ENCODE measurements at regions not wholly inside any gene's neighbourhood (a gene's known extent, or its start where the extent isn't known, plus 50 kb on each side); places are given as distances from the start of the nearest gene placed in this dataset.

- Histone ChIP-seq H3K36me3 (no peaks in the 10 kb centered on the region), H3K27me3 (no peaks in the 10 kb centered on the region), H3K4me3 (no peak overlapping the region), H3K27ac (no peak overlapping the region), H3K4me1 (no peaks in the 10 kb centered on the region), H3K9me3 (no peaks in the 10 kb centered on the region)
- DNase-seq = no peak
- TF ChIP-seq POLR2A (IDR thresholded peaks at IDR 0.05) (no peak), EP300 (IDR thresholded peaks at IDR 0.05) (no peak), POLR2AphosphoS5 (IDR thresholded peaks at IDR 0.05) (no peak)
- TF ChIP-seq, protein P1, sequence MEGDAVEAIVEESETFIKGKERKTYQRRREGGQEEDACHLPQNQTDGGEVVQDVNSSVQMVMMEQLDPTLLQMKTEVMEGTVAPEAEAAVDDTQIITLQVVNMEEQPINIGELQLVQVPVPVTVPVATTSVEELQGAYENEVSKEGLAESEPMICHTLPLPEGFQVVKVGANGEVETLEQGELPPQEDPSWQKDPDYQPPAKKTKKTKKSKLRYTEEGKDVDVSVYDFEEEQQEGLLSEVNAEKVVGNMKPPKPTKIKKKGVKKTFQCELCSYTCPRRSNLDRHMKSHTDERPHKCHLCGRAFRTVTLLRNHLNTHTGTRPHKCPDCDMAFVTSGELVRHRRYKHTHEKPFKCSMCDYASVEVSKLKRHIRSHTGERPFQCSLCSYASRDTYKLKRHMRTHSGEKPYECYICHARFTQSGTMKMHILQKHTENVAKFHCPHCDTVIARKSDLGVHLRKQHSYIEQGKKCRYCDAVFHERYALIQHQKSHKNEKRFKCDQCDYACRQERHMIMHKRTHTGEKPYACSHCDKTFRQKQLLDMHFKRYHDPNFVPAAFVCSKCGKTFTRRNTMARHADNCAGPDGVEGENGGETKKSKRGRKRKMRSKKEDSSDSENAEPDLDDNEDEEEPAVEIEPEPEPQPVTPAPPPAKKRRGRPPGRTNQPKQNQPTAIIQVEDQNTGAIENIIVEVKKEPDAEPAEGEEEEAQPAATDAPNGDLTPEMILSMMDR (IDR thresholded peaks at IDR 0.05) = no peak
- intact Hi-C loops (cut with DNase I; ENCODE audit: low total_unique reads) = no loop called here
- WGBS, 5 donors = 43 to 68% (median 51%) methylated on average over 3 of the region's 3 CpGs
Observed at GRCh38 chr4:15322006-15322405, 105.8 kb upstream of the C1QTNF7 start.

- DNase-seq = no peak
Observed at GRCh38 chr4:15325987-15326386, 101.8 kb upstream of the C1QTNF7 start.

GRCh38 chr4:15327311-15328298 lies 100.2 kb upstream of the C1QTNF7 start:
- no peaks in the 10 kb centered on the region for H3K36me3 ChIP-seq
- no peaks in the 10 kb centered on the region for H3K27me3 ChIP-seq
- peak overlapping the region in 2 of 5 donors; percentile 24 to 50 for H3K27ac ChIP-seq
- intact Hi-C loops (cut with DNase I; ENCODE audit: low total_unique reads) = no loop called here
- WGBS, 5 donors = 61 to 72% (median 67%) methylated on average over 7 of the region's 7 CpGs
- DNase-seq = peak in 1 of 2 donors; percentile 48
- TF ChIP-seq POLR2A (IDR thresholded peaks at IDR 0.05) = no peak
- TF ChIP-seq, protein P1 (IDR thresholded peaks at IDR 0.05) = no peak
- TF ChIP-seq EP300 (IDR thresholded peaks at IDR 0.05) = no peak
- TF ChIP-seq POLR2AphosphoS5 (IDR thresholded peaks at IDR 0.05) = no peak
- H3K9me3 ChIP-seq = no peaks in the 10 kb centered on the region
- H3K4me1 ChIP-seq = peaks cover 0 to 10% (median 0%) of the 10 kb centered on the region in 4 donors
- H3K4me3 ChIP-seq = no peak overlapping the region

More at GRCh38 chr4:15325987-15326386, 101.8 kb upstream of the C1QTNF7 start:
- H3K36me3 ChIP-seq = no peaks in the 10 kb centered on the region
- intact Hi-C loops (cut with DNase I; ENCODE audit: low total_unique reads) = no loop called here
- 66 to 79% (median 69%) methylated on average over 5 of the region's 5 CpGs for WGBS, 5 donors
- H3K4me3 ChIP-seq = no peak overlapping the region
- H3K9me3 ChIP-seq = no peaks in the 10 kb centered on the region
- no peak overlapping the region for H3K27ac ChIP-seq
- H3K27me3 ChIP-seq = no peaks in the 10 kb centered on the region
- no peaks in the 10 kb centered on the region for H3K4me1 ChIP-seq
- TF ChIP-seq EP300 (IDR thresholded peaks at IDR 0.05) = no peak
- no peak for TF ChIP-seq POLR2AphosphoS5 (IDR thresholded peaks at IDR 0.05)
- no peak for TF ChIP-seq POLR2A (IDR thresholded peaks at IDR 0.05)
- TF ChIP-seq, protein P1 (IDR thresholded peaks at IDR 0.05) = no peak

DNA sequence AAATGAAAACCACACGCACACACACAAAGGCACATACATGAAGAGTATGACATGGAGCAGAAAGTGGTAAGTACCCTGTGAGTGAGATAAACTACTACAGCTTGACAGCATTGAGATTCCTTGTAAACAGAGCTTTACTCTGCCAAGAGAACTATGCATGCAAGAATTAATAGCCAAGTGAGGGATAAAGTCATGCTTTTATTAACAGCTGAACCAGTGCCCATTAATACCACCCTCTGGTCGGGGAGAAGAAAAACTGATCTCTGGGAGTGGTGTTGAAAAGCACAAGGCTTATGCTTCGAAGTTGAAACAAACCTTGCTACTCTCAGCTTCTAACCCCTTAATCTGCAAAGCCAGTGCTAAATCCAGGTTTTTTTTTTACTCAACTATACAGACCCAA lies 95.9 kb upstream of the C1QTNF7 start:
- peak overlapping the region in 1 of 5 donors; percentile 11 for H3K27ac ChIP-seq
- H3K4me1 ChIP-seq = peaks cover 0 to 29% (median 0%) of the 10 kb centered on the region in 4 donors
- WGBS, 5 donors = 50 to 76% (median 69%) methylated on average over 3 of the region's 3 CpGs
- no peaks in the 10 kb centered on the region for H3K36me3 ChIP-seq
- no peak overlapping the region for H3K4me3 ChIP-seq
- H3K9me3 ChIP-seq = no peaks in the 10 kb centered on the region
- no peaks in the 10 kb centered on the region for H3K27me3 ChIP-seq
- intact Hi-C loops (cut with DNase I; ENCODE audit: low total_unique reads) = no loop called here
- DNase-seq = peak in 1 of 2 donors; percentile 19
- TF ChIP-seq POLR2A (IDR thresholded peaks at IDR 0.05) (no peak), EP300 (IDR thresholded peaks at IDR 0.05) (no peak), POLR2AphosphoS5 (IDR thresholded peaks at IDR 0.05) (no peak)
- TF ChIP-seq, protein P1 (IDR thresholded peaks at IDR 0.05) = no peak
